Smooth muscle cell (in vitro differentiated cells): ENCODE measurements at regions not wholly inside any gene's neighbourhood (a gene's known extent, or its start where the extent isn't known, plus 50 kb on each side); places are given as distances from the start of the nearest gene placed in this dataset.

Source experiments
- DNase-seq: peaks from one replicate; lab custom pipeline; 2025; ENCODE audit not compliant: unreplicated experiment; lab: John Stamatoyannopoulos, UW
- H2AFZ ChIP-seq: fragments of 200-600 bp; sonication (generic); 2 replicates; pipeline ENCODE4 v1.6.0; 2016; ENCODE audit warnings: antibody characterized with exemption, low read depth, mild to moderate bottlenecking
- H3F3A ChIP-seq: fragments of 200-600 bp; sonication (generic); 2 replicates; pipeline ENCODE4 v1.6.0; 2017; ENCODE audit warnings: antibody characterized with exemption, low read depth
- H3K27ac ChIP-seq: fragments of 200-600 bp; sonication (generic); 2 replicates; pipeline ENCODE4 v1.5.1; 2016; ENCODE audit warnings: low read depth, mild to moderate bottlenecking
- H3K27me3 ChIP-seq: fragments of 200-600 bp; sonication (generic); 2 replicates; pipeline ENCODE4 v1.6.1; 2016; ENCODE audit warnings: low read depth, mild to moderate bottlenecking
- H3K36me3 ChIP-seq: fragments of 200-600 bp; sonication (generic); 2 replicates; pipeline ENCODE4 v1.5.1; 2016; ENCODE audit warnings: low read depth
- H3K4me1 ChIP-seq: fragments of 200-600 bp; sonication (generic); 2 replicates; pipeline ENCODE4 v1.5.1; 2016; ENCODE audit warnings: low read depth
- H3K4me2 ChIP-seq: fragments of 200-600 bp; sonication (generic); 2 replicates; pipeline ENCODE4 v1.6.0; 2016; ENCODE audit warnings: mild to moderate bottlenecking
- H3K4me3 ChIP-seq: fragments of 200-600 bp; sonication (generic); 2 replicates; pipeline ENCODE4 v1.5.1; 2016; ENCODE audit warnings: mild to moderate bottlenecking
- H3K79me2 ChIP-seq: fragments of 200-600 bp; sonication (generic); 2 replicates; pipeline ENCODE4 v1.6.0; 2016; ENCODE audit warnings: low read depth, mild to moderate bottlenecking
- H3K9ac ChIP-seq: fragments of 200-600 bp; sonication (generic); 2 replicates; pipeline ENCODE4 v1.6.0; 2016; ENCODE audit warnings: low read depth
- H3K9me3 ChIP-seq: fragments of 200-600 bp; sonication (generic); replicated peaks from 2 replicates; pipeline ENCODE4 v1.5.1; 2016; ENCODE audit warnings: low read depth
- H4K20me1 ChIP-seq: fragments of 200-600 bp; sonication (generic); 2 replicates; pipeline ENCODE4 v1.6.0; 2016; ENCODE audit warnings: low read depth
- CTCF ChIP-seq: fragments of 200-600 bp; sonication (generic); IDR thresholded peaks from 2 replicates; pipeline ENCODE4 v1.5.1; 2017; ENCODE audit warnings: borderline replicate concordance, mild to moderate bottlenecking, antibody characterized with exemption; ENCODE audit not compliant: insufficient read depth, poor library complexity, severe bottlenecking
- WGBS: methylation state at CpG from one replicate; pipeline ENCODE4 v1.1.7; 2016; ENCODE audit warnings: low lambda C conversion rate; 5-methylcytosine and 5-hydroxymethylcytosine counted together

DNA sequence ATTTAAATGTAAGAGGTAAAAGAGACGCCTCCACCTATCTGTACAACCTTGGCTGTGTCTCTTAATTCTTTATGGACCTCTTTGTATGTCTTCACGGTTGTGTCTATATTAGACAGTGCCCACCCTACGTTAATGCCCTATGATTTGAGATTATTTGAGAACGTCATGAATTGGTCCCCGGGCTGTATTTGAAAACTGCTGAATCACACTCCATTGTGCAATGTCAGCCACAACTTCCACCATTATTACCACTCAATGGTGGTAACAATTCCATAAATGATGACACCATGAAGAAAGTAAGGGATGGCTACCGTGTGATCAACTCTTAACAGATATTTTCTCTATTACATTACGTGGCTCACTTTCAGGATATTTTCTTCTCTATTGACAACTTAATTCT lies 182.4 kb upstream of the RBFOX1 start:
- Histone ChIP-seq H3K4me2 (no peak overlapping the region), H3K27ac (no peak overlapping the region), H3K27me3 (no peaks in the 10 kb centered on the region), H3K4me1 (peaks cover 3% of the 10 kb centered on the region), H3F3A (no peaks in the 10 kb centered on the region), H4K20me1 (no peaks in the 10 kb centered on the region), H2AFZ (no peak overlapping the region), H3K9ac (no peak overlapping the region), H3K36me3 (no peaks in the 10 kb centered on the region), H3K4me3 (no peak overlapping the region), H3K79me2 (no peaks in the 10 kb centered on the region), H3K9me3 (no peaks in the 10 kb centered on the region)
- DNase-seq = no peak
- 85% methylated on average over 7 of the region's 7 CpGs for WGBS
- TF ChIP-seq CTCF = no peak

DNA sequence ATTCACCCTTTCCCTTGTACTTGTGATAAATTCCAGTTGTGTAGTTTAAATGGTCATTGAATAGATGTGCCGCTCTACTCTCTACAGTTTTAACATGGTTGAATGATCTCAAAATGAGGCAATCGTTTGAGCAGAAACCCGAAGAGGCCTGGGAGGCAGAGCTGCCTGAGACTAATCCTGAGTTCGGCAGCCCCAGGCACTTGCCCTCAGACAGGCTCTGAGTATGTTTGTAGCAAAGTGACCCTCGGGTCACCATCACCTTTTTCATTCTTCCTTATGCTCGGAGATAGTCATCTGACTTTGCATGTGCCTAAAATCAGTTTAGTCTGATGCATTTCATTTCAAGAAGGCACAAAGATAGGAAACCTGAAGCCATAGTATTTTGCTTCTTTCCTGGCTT lies 184.0 kb upstream of the RBFOX1 start:
- Histone ChIP-seq H3K36me3 (no peaks in the 10 kb centered on the region), H3F3A (no peaks in the 10 kb centered on the region), H3K9me3 (no peaks in the 10 kb centered on the region), H2AFZ (no peak overlapping the region), H3K4me3 (no peak overlapping the region), H3K4me2 (no peak overlapping the region), H3K9ac (no peak overlapping the region), H4K20me1 (no peaks in the 10 kb centered on the region), H3K4me1 (peaks cover 3% of the 10 kb centered on the region), H3K27ac (no peak overlapping the region), H3K79me2 (no peaks in the 10 kb centered on the region), H3K27me3 (no peaks in the 10 kb centered on the region)
- no peak for TF ChIP-seq CTCF
- no peak for DNase-seq
- WGBS = 62% methylated on average over 6 of the region's 6 CpGs

DNA sequence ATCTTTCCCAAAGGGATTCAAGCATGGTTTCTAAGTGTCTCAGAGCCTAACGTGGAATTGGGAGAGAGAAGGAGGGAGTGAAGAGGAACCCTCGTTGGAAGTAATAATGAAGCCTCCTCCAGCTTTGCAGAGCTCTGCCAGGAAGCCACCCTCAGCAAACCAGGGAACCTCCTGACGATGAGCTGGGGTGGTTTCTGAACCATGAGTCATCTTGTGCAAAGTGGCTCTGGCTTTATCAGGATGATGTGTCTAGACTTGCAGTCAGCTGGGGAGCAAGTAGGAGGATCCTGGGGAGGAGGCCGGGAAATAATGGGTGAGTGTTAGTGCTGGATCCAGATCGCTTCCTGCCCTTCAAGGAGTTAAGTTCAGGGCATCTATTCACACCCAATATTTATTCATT lies 191.7 kb upstream of the RBFOX1 start:
- Histone ChIP-seq H3K4me3 (no peak overlapping the region), H3K36me3 (no peaks in the 10 kb centered on the region), H3K9me3 (no peaks in the 10 kb centered on the region), H4K20me1 (no peaks in the 10 kb centered on the region), H3K79me2 (no peaks in the 10 kb centered on the region), H3K4me1 (no peaks in the 10 kb centered on the region), H3F3A (no peaks in the 10 kb centered on the region), H2AFZ (no peak overlapping the region), H3K27me3 (no peaks in the 10 kb centered on the region), H3K4me2 (peak overlapping the region; percentile 60), H3K9ac (no peak overlapping the region), H3K27ac (peak overlapping the region; percentile 51)
- DNase-seq = no peak
- WGBS = 15% methylated on average over 5 of the region's 5 CpGs
- no peak for TF ChIP-seq CTCF

- Histone ChIP-seq H3K27ac (no peak overlapping the region), H3K36me3 (no peaks in the 10 kb centered on the region), H3K27me3 (no peaks in the 10 kb centered on the region), H3K4me1 (no peaks in the 10 kb centered on the region), H3K4me2 (no peak overlapping the region), H4K20me1 (no peaks in the 10 kb centered on the region), H3K4me3 (no peak overlapping the region), H3K9ac (no peak overlapping the region), H3K79me2 (no peaks in the 10 kb centered on the region), H3K9me3 (no peaks in the 10 kb centered on the region), H3F3A (no peaks in the 10 kb centered on the region), H2AFZ (no peak overlapping the region)
- no peak for DNase-seq
- TF ChIP-seq CTCF = no peak
- 46% methylated on average over 8 of the region's 8 CpGs for WGBS
Measured at GRCh38 chr16:7137560-7138330, 194.9 kb upstream of the RBFOX1 start.
